ENCODE measurements at regions not wholly inside any gene's neighbourhood (a gene's known extent, or its start where the extent isn't known, plus 50 kb on each side); places are given as distances from the start of the nearest gene placed in this dataset.
"Not testable (repeated sequence)": the region's sequence is repeated elsewhere in the genome, so short reads cannot be mapped to it uniquely, and the experiment has no call there.

DNA sequence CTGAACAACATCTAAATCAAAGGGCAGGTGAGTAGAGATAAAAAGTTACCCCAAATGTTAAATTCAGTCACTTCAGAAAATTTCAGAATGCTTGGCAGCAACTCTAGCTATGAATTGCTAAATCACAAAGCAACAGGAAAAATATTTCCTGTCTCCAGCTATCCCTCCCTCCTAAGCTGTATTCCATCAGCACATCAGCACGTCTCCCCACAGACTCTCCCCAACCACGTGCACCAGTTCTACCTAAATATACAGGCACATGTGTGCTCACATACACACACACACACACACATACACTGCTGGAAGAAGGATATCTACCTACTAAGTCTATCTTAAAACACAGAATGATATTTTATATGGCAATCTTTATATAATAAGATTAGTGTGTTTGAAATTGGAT lies 177.1 kb upstream of the ARHGEF26 start:
- no peak for DNase-seq

DNA sequence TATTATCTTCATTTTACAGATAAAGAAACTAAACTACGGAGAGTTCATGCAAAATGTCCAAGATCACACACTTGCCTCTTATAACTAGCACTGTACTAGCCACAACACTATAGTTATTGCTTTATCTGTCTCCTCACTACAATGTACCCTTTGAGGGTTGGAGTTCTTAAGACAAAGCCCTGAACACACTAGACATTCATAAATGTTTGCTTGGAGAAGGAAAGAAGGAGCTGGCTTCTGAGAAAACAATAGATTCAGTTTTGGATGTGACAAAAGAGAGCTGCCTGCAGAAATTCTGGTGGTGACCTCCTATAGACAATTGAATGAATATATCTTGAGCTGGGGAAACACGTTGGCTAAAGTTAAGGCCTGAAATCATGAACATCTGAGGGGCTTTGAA lies 169.9 kb upstream of the ARHGEF26 start:
- DNase-seq: no peak

DNA sequence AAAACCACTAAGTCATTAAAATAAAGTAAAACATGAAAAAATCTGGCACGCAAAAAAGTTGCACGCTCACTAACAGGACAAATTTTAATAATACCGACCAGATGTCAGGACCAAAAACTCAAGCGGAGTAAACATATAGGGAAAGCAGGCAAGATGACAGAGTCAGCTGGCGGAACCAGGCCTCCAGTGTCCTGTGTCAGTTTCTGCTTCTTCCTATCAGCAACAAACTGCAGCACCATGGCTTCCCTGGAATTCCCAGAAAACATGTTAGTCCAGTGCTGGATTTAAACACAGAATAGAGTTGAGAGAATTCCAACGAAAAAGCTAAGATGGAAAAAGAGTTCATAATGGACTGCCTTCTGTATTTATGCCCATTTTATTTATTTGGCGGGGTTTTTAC lies 169.1 kb upstream of the ARHGEF26 start:
- no peak for DNase-seq

DNA sequence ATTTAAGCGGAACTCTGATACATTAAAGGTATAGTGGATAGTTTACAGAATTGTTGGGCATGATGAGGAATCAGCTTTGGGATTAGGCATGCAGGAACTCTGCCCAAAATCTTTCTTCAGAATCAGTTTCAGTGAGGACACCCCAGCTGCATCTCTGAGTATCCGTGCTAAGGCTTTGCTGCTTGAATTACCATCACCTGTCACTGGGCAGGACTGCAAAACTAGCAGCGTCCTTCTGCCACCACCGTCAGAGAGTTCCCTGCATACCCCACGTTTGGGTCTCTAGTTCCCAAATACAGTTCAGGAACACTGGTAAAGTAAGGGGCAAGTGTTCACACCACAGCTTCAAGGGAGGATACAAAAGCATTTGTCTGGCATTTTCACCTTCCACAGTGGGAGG lies 164.6 kb upstream of the ARHGEF26 start:
- no peak for DNase-seq

DNA sequence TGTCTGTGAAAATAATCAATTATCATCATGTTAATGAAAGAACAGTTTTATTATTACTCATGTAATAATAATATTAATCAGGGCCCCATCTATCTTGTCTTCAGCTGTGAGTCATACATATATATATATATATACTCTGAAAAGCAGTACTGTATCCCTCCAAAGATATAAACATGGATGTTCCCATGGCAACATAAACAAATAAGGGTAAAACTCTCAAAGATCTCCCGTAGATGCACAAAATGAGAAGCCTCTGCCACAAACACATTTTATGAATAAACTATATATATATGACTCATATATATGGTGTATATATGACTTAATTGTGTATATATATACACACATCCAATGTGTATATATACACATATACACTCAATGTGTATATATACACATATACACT lies 163.8 kb upstream of the ARHGEF26 start:
- no peak for DNase-seq

DNA sequence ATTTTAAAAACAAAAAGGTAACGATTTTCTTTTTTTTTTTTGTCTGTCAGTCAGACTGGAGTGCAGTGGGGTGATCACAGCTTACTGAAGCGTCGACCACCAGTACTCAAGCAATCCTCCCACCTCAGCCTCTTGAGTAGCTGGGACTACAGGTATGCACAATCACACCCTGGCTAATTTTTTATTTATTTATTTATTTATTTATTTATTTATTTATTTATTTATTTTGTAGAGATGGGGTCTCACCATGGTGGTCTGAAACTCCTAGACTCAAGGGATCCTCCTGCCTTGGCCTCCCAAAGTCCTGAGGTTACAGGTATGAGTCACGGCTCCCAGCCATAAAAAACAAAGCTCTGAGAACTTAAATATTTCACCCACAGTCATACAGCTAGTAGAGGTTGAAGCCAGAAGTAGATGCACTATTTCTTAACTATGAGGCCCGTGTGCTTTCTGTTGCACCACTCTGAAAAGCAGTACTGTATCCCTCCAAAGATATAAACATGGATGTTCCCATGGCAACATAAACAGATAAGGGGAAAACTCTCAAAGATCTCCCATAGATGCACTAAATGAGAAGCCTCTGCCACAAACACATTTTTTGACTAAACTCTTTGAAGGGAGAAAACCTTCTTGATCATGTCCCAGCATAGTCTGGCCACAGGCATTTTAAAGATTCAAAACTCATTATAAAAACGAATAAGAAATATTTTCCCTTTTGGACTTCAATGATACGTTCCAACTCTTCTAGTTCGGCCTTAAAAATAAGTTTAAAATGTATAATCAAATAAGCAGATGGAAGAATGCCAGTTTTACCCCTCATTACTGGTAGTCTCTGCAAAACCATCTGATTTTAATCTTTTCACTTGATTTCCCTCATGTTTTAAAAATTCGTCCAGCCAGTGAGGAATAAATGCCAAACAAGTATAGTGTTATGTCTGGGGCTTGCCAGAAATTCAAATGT lies 162.3 kb upstream of the ARHGEF26 start:
- no peak for DNase-seq

DNA sequence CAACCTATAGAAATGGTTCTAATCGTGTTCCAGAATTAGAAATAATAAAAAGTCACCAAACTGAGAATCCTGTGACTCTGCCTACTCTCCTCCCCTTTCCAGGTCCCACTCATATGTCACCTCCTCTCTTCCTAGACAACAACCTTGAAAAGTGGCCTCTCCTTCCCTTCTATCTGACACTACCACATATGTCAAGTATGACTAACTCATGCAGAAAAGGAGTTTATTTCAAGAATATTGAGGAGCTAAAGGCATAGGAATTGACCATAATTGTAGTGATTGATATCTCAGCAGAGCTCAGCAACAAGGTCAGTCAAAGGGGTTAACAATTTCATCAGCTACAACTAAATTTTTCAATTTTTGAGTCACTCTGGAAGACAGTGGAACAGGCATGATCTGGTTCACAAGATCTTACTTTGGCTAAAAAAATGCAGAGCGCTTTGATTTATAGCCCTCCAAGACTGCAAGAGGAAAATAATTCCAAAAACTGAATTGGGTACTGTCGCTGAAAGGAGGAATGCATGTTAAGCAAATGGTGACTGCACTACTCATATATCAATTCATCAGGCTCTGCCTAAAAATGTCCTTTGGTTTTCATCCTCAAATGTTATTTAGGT lies 160.6 kb upstream of the ARHGEF26 start:
- no peak for DNase-seq

DNA sequence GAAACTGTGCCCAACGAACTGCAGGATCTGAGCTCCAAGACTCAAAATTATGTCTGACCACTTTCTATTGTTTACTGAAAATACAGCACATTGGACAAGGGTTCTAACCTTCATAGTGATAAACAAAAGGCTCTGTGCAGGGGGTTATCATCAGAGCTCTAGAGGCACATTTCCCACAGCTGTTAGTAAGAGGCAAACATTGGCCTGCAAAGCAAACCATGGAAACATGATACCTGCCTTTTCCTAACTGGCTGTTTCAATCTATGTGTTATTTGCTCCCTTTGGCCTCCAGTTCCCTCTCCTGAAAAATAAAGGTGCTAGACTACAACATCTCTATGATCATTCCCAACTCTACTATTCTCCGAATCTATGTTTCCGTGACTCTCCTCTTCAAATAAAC lies 159.7 kb upstream of the ARHGEF26 start:
- peak; percentile 89 for DNase-seq

DNA sequence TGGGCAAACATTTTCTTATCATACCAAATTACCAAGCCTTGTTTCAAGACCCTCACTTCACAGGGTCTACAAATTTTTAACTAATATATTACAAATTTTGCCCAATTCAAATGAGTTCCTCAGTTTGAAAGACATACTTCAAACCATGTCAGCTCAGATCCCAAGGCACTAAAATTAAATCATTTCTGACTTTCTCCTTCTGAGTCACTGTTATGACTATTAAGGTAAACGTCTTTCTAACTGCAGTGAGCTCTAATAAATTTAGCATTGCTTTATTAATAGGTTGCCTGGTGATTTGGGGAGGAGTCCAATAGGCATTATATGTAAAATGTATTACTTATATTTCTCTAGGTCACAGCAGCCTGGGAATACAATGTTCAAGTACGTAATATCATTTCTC lies 158.2 kb upstream of the ARHGEF26 start:
- no peak for DNase-seq

DNA sequence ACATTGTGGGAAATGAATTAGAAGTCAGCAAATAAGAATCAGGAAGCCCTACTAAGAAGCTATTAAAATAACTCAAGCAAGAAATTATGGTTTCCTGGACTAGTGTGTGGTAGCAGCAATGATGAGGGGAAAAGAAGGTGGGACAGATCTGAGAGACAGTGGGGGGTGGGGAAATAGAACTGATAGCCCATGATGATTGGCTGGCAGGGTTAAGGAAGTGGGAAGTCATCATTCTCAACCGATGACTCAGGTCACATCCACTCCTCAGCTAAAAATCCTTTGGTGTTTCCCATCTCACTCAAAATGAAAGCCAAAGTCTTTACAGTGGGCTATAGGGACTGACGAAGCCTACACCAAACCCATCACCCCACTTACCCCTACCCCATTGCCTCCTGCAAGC lies 153.9 kb upstream of the ARHGEF26 start:
- DNase-seq: no peak

DNA sequence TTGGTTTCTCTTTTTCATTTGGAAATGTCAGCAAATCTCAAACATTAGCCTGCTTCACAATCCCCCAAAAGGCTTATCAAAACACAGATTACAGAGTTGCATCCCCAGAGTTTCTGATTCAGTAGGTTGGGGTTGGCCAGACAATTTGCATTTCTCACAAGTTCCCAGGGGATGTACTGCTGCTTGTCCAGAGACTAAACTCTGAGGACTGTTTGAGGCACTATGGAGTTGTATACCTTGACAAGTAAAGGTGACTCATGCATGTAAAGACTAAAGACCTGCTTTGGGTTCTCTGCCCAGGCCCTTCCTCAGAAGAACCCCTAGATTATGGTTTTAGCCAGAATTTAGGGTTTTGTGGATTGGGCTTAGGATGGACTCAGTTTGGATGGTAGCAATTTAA lies 151.1 kb upstream of the ARHGEF26 start:
- DNase-seq: no peak

DNA sequence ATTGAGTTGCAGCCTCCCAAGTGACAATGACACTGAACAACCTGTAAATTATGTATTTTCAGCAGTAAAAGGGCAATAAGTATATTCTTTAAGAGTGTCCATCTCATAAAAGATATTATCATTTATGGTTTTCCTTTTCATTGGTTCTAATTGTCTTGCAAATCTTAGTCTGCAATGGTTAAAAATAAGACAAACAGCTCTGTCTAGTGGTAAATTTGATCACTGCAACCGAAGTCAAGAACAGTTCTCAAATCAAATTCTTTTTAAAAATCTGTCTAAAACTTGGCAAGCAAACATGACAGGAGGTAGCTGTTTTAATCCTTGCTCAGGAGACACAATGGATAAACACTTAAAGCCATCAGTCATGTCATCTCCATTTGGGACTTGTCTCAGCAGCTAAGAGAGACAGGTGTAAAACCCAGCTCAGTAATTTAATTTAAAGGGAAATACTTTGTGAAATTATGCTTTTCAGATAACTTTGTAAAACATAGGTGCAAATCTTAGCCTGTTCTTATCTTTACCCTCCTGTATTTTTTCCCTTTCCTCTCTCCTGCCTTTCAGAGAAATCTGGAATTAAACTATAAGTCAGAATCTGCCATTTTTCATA lies 150.3 kb upstream of the ARHGEF26 start:
- peak; percentile 33 for DNase-seq

DNA sequence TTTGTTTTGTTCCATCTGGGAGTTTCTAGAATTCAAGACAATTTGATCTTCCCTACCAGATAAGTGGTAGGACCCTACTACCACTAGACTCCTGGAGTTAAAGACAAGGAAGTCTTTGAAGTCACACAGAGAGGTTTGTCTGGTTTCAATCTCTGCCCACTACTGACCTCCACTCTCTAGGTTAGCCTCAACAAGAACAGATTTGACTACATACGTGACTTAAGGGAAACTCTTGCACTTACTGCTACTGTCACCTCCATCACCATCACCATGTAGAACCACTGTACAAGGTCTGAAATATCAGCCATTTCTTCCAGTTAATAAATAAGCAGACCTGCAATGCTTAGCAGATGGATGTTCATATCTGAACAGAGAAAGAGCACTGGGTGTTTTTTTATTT lies 148.3 kb upstream of the ARHGEF26 start:
- DNase-seq: no peak

DNA sequence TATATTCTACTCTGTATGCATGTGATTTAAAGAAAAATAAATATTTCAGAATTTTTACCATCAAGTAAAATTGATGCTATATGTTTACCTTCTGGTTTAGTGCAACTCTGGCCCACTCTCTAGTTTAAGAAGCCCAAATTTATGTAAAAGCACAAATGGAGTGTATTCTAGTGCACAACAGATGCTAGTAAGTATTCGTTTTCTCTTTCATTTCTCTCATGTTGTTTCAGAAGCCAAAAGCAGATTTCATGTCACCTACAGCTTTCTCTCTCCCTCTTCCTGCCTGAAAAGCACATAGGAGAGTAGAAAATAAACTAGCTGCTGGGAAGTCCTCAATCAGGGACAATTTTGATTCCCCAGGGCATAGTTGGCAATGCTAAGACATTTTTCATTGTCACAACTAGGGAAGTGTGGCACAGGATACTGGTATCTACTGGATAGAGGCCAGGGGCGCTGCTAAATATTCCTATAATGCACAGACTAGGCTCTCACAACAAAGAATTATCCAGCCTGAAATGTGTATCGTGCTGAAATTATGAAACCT lies 147.4 kb upstream of the ARHGEF26 start:
- no peak for DNase-seq

DNA sequence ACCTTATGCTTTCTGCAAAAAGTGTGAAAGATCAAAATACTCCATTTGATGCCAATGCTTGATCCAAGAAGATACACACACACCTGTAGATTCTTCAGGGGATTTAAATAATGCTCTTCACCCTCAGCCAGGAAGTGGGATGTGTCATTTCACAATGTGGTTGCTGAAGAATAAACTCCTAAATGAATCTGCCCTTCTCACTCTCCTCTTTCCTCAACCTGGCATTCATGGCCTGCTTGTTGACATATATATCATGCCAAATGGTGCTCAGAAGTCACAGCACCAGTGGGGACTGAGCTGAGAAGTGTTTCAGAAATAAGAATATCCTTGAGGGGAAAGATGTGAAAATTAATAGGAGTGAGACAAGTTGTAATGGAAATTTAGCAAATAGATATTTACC lies 146.6 kb upstream of the ARHGEF26 start:
- DNase-seq: no peak

DNA sequence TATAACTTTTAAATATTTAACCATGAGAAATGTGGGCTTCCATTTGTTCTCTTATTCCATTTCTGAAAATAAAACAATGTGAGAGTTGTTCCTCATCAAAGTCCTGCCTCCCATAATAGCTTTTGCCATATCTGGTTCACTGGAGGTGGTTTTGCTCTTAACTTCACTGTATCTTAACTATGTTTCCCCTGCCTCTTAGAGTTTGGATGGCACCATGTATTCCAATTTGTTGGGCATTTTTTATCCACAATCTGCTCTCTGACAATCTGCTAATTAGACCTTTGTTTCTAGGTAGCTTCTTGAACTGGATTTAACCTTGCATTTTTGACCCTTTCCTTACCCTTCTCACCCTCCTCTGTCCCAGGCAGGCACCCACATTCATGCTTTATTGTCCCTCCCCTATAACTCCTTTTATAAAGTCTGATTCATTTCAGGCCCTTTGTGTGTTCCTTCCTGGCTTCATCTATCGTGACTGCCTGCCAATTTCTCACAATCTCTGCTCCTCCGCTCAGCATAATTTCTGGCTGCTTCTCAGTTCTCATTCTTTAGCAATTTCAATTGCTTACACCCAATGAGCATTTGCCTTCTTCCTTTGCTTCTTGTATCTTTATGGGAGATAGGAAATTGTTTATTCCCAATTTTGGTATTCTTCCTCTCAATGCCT lies 144.2 kb upstream of the ARHGEF26 start:
- DNase-seq: peak; percentile 52

DNA sequence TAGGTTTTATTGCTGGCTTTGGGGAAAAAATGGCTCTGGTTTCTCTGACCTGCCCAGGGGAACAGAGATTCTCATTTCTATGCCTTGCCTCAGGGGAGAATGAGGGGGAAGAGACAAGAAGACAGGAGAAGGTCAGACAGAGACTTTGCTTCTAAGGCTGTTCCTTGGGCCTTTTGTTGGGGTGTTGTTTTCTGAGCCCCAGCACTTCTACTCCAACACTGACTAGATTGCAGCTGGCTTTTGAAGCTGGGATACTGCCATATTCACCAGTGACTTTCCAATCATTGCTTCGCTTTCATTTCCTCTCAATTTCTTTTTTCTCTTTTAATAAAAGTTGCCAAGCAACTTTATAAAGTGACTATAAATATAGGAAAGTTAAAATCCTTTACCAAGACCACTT lies 143.2 kb upstream of the ARHGEF26 start:
- no peak for DNase-seq

DNA sequence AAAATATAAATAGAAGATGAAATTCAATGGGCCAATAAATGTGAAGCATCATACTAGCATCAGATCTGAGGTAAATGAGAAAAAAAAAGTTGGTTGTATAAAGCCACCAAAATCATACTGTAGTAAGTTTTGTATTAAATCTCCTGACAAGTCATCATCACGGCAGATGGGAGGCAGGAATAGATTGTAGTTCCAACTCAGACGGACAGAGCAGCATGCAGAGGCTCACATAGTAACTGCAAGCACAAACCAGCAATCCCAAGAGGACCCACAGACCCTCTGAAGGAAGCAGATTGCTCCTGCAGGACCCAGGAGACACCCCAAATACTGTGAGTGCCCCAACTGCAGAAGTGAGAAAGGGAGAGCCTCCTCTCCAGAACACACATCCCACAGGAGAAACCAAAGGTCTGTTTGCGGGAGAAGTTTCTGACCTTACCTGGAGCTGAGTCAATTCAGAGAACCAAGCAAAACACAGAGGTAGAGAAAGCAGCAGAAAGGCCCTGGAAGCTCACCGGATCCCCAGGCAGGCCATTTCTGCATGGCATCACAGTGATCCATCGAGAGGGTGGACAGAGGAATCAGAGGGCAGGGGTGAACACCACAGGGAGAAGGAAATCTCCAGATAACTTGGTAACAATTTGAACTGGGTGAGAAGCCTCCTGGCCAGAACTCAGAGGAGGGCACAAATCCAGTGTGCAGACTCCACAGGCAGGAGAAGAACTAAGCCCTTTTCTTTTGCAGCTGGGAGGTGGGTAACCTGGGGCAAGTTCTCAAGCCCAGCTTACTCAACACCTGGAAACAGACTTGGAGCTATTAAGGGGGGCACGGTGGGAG lies 141.6 kb upstream of the ARHGEF26 start:
- DNase-seq: no peak

DNA sequence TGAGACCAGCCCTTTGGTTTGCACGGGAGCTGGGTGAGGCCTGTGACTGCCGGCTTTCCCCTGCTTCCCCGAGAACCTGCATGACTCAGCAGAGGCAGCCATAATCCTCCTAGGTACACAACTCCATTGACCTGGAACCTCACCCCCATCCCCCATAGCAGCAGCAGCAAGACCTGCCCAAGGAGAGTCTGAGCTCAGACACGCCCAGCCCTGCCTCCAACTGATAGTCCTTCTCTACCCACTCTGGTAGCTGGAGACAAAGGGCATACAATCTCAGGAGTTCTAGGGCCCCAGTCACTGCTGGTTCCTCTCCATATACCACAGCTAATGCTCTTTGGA lies 141.0 kb upstream of the ARHGEF26 start:
- DNase-seq: no peak

DNA sequence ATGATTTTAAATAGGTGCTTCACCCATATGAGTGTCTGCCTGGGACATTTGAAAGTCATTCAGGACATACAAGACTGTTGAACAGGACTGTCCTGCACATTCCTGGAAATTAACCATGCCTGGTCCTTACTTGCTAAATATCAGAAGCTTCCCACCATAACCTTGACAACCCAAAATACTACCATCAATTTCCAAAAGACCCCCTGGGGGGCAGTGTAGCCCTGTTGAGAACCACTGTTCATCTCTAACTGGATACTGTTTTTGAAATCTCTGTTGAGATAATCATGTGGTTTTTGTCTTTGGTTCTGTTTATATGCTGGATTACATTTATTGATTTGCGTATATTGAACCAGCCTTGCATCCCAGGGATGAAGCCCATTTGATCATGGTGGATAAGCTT lies 123.8 kb upstream of the ARHGEF26 start:
- not testable (repeated sequence) for DNase-seq

DNA sequence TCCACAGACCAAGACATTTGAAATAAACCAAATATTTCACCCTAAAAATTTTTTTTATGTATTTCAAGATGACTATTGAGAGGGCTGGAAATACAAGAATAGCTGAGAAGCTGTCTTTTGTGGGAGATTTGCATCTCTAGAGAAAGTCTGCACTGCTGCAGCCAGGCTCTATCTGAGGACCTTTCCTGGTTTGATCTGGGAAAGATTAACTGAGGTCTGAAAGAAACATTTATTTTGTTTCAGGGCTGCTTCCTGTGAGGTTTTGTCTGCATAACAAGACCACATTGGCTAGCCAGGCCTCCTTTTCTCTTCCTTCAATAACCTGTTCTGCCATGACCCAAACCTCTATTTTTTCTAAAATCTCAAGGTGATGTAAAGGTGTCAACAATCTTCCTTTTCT lies 117.5 kb upstream of the ARHGEF26 start:
- DNase-seq: no peak

DNA sequence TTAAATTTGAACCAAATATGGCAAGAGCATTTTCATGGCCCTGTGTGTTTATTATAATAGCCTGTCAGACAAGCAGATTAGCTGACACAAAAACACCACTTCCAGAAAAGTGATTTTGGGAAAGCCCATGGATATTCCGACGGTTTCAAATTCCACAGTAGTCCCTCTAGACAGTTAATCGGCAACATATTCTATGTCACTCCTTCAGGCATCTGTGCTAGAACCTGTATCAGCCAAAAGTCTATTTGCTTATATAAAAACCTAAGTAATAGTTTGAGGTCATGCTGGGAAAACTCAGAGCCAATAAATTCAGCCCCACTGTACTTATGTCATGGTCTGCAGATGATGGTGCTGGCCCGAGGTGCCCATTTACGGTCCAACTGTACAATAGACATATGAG lies 110.2 kb upstream of the ARHGEF26 start:
- no peak for DNase-seq

DNA sequence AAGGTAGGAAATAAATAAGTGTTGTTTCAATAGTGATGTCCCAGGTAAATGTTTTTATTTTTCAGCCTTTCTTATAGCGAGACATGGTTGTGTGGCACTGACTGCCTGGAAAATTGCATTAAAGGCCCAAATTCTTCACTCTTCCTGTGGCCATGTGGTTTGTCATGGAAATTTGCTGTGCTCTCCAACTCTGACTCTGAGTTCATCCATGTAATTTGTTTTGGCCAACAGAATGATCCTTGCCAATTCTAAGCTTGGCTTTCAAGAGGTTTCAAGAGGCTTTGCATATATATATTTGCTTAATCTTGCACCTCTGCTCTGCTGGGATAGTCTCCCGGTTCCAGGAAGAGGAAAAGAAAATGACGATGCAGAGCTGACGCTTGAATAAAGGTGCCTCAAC lies 107.5 kb upstream of the ARHGEF26 start:
- DNase-seq: no peak

All from COR-L47 (cell line).